Trophoblast cell (in vitro differentiated cells and primary cell): ENCODE measurements at regions not wholly inside any gene's neighbourhood (a gene's known extent, or its start where the extent isn't known, plus 50 kb on each side); places are given as distances from the start of the nearest gene placed in this dataset.

Experiments used
- DNase-seq, 2 donors: peaks; one replicate each; pipeline ENCODE4 v3.0.0-alpha.2; 2016
- H2AFZ ChIP-seq: 2 replicates; pipeline ENCODE4 v1.6.1; 2013; ENCODE audit warnings: low read length, moderate library complexity, mild to moderate bottlenecking; ENCODE audit not compliant: insufficient read depth, poor library complexity
- H2AK5ac ChIP-seq: 2 replicates; pipeline ENCODE4 v1.6.1; 2013; ENCODE audit warnings: mild to moderate bottlenecking, low read length
- H2BK120ac ChIP-seq: 2 replicates; pipeline ENCODE4 v1.6.1; 2013; ENCODE audit warnings: low read length, mild to moderate bottlenecking, moderate library complexity; ENCODE audit not compliant: insufficient read depth, poor library complexity
- H2BK12ac ChIP-seq: 2 replicates; pipeline ENCODE4 v1.6.1; 2013; ENCODE audit warnings: mild to moderate bottlenecking, low read length, moderate library complexity
- H2BK5ac ChIP-seq: 2 replicates; pipeline ENCODE4 v1.6.1; 2013; ENCODE audit warnings: low read length, low read depth, moderate library complexity, mild to moderate bottlenecking; ENCODE audit not compliant: poor library complexity
- H3K14ac ChIP-seq: 2 replicates; pipeline ENCODE4 v1.6.1; 2013; ENCODE audit warnings: mild to moderate bottlenecking, low read length
- H3K18ac ChIP-seq: 2 replicates; pipeline ENCODE4 v1.6.1; 2013; ENCODE audit warnings: mild to moderate bottlenecking, low read length
- H3K23ac ChIP-seq: 2 replicates; pipeline ENCODE4 v1.6.1; 2013; ENCODE audit warnings: low read length
- H3K27ac ChIP-seq: 2 replicates; pipeline ENCODE4 v1.5.1; 2013; ENCODE audit warnings: low read depth, mild to moderate bottlenecking, inconsistent platforms, low read length, moderate library complexity
- H3K27me3 ChIP-seq: 2 replicates; pipeline ENCODE4 v1.6.1; 2013; ENCODE audit warnings: inconsistent platforms, mild to moderate bottlenecking, low read length, moderate library complexity; ENCODE audit not compliant: insufficient read depth
- H3K36me3 ChIP-seq, 2 experiments: 1 replicate in 1 of 2; 2 replicates in 1 of 2; pipeline ENCODE4 v1.6.1; 2013; ENCODE audit warnings: low read length in 2 of 2, mild to moderate bottlenecking in 2 of 2, moderate library complexity in 1 of 2; ENCODE audit not compliant: insufficient read depth in 2 of 2, control insufficient read depth in 1 of 2
- H3K4ac ChIP-seq: 2 replicates; pipeline ENCODE4 v1.6.1; 2013; ENCODE audit warnings: low read depth, mild to moderate bottlenecking, low read length, moderate library complexity
- H3K4me1 ChIP-seq, 2 experiments: 1 replicate in 1 of 2; 2 replicates in 1 of 2; pipeline ENCODE4 v1.6.1; 2013; ENCODE audit warnings: low read length in 2 of 2, mild to moderate bottlenecking in 2 of 2, moderate library complexity in 1 of 2; ENCODE audit not compliant: insufficient read depth in 2 of 2, control insufficient read depth in 1 of 2
- H3K4me2 ChIP-seq: 2 replicates; pipeline ENCODE4 v1.6.1; 2013; ENCODE audit warnings: inconsistent platforms, mild to moderate bottlenecking, low read length, moderate library complexity
- H3K4me3 ChIP-seq: 2 replicates; pipeline ENCODE4 v1.5.1; 2013; ENCODE audit warnings: mild to moderate bottlenecking, low read depth, low read length, inconsistent platforms
- H3K79me1 ChIP-seq: one replicate; pipeline ENCODE4 v1.6.1; 2013; ENCODE audit warnings: low read length
- H3K79me2 ChIP-seq: 2 replicates; pipeline ENCODE4 v1.6.1; 2013; ENCODE audit warnings: low read length, mild to moderate bottlenecking; ENCODE audit not compliant: control insufficient read depth, insufficient read depth, poor library complexity
- H3K9ac ChIP-seq: 2 replicates; pipeline ENCODE4 v1.6.1; 2013; ENCODE audit warnings: mild to moderate bottlenecking, low read length
- H3K9me3 ChIP-seq: 2 replicates; pipeline ENCODE4 v1.6.1; 2013; ENCODE audit warnings: low read depth, mild to moderate bottlenecking, control low read depth, inconsistent platforms, low read length; ENCODE audit not compliant: insufficient read depth
- H4K12ac ChIP-seq: 2 replicates; pipeline ENCODE4 v1.6.1; 2013; ENCODE audit warnings: low read depth, mild to moderate bottlenecking, low read length, moderate library complexity
- H4K8ac ChIP-seq: 2 replicates; pipeline ENCODE4 v1.6.1; 2013; ENCODE audit warnings: low read depth, mild to moderate bottlenecking, low read length, moderate library complexity
- H4K91ac ChIP-seq: one replicate; pipeline ENCODE4 v1.6.1; 2013; ENCODE audit warnings: low read depth, mild to moderate bottlenecking, low read length, moderate library complexity
- WGBS: extraction: QIAGEN DNeasy Blood & Tissue Kit; methylation state at CpG from one replicate; pipeline ENCODE4 v1.1.7; 2013; ENCODE audit warnings: missing lambda C conversion rate; ENCODE audit not compliant: insufficient read length, insufficient coverage; ENCODE audit errors: extremely low coverage; 5-methylcytosine and 5-hydroxymethylcytosine counted together

DNA sequence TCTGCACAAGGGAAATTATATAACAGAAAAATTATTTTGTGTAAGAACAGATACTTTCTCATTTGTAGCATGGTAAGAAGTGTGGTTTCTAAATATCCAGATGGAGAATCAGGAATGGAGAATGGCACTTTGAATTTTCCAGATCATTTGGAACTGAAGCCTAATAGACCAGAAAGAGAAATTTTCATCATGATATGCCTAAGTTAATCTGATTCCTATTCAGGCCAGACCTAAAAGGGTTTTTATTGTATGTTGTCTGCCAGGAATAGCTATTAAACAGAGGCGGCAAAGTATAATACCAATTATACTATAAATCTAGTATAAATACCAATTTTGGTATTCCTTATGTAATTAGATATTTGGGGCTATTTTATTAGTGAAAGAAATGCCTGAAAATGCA is 382.7 kb upstream of the FAR2 start:
- Histone ChIP-seq H2BK120ac (no peak overlapping the region), H3K4me1 (no peaks in the 10 kb centered on the region), H3K27me3 (no peaks in the 10 kb centered on the region), H3K9ac (no peak overlapping the region), H3K79me1 (no peaks in the 10 kb centered on the region), H3K18ac (no peak overlapping the region), H3K36me3 (no peaks in the 10 kb centered on the region), H3K27ac (no peak overlapping the region), H2AK5ac (no peak overlapping the region), H2BK5ac (no peak overlapping the region), H3K14ac (no peak overlapping the region), H3K4me2 (no peak overlapping the region), H2BK12ac (no peak overlapping the region), H3K23ac (no peak overlapping the region), H2AFZ (no peak overlapping the region), H4K91ac (no peak overlapping the region), H4K12ac (no peak overlapping the region), H3K79me2 (no peaks in the 10 kb centered on the region), H3K4me3 (no peak overlapping the region), H4K8ac (no peak overlapping the region), H3K4ac (no peak overlapping the region), H3K9me3 (no peaks in the 10 kb centered on the region)
- no peak for DNase-seq
- no CpG with 5 or more reads among the region's 1 CpG for WGBS

DNA sequence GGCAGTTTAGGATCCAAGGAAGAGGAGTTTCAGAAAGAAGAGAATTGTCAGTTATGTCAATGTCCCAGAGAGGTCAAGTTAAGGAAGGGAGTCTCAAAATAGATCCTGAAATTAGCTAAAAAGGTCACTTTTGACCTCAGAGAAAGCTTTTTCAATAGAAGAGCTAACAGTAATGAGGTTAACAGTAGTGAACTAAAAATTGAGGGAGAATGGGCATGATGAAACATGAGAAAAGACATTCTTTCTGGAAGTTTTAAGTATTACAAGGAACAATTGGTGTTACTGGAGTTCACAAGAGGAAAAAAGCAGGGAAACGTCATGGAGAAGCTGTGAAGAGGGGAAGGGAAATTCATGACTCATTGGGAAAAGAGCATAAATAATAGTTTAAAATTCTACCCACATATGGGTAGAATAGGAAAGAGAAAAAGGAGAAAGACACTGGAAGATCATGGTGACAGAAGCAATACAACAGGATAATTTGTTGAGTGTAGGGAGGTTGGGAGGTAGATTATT is 381.2 kb upstream of the FAR2 start:
- no peaks in the 10 kb centered on the region for H3K9me3 ChIP-seq
- no peak overlapping the region for H2AK5ac ChIP-seq
- H3K36me3 ChIP-seq, result no peaks in the 10 kb centered on the region
- H3K4me3 ChIP-seq, result no peak overlapping the region
- H3K79me1 ChIP-seq, result no peaks in the 10 kb centered on the region
- no peak overlapping the region for H2BK5ac ChIP-seq
- H2BK120ac ChIP-seq, result no peak overlapping the region
- H4K12ac ChIP-seq, result no peak overlapping the region
- no peak overlapping the region for H3K4ac ChIP-seq
- H3K27ac ChIP-seq, result no peak overlapping the region
- no peak overlapping the region for H2BK12ac ChIP-seq
- H3K14ac ChIP-seq, result no peak overlapping the region
- no peaks in the 10 kb centered on the region for H3K27me3 ChIP-seq
- no CpG with 5 or more reads among the region's 1 CpG for WGBS
- H4K91ac ChIP-seq, result no peak overlapping the region
- no peak overlapping the region for H2AFZ ChIP-seq
- no peaks in the 10 kb centered on the region for H3K4me1 ChIP-seq
- H3K9ac ChIP-seq, result no peak overlapping the region
- H3K18ac ChIP-seq, result no peak overlapping the region
- DNase-seq, result no peak
- H3K4me2 ChIP-seq, result no peak overlapping the region
- no peak overlapping the region for H4K8ac ChIP-seq
- no peak overlapping the region for H3K23ac ChIP-seq
- no peaks in the 10 kb centered on the region for H3K79me2 ChIP-seq

DNA sequence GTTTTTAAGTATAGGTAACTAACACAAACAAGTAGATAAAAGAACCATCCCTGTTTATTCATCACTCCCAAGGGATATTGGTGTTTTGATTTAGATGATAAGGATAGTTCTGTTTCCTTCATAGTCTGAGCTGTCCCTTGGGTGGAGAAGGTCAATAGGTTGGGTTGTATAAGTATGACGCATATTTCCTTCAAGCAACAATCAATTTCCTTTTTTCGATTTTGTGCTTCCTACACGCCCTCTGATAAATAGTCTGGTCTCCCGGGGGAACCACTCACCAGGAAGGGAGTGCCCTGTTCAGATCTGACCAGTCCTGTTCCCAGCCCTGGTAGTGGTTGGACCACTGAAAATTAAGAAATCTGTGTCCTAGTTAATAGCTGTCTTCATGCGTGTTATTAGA is 378.8 kb upstream of the FAR2 start:
- Histone ChIP-seq H3K4me2 (no peak overlapping the region), H3K9ac (no peak overlapping the region), H4K91ac (no peak overlapping the region), H3K36me3 (no peaks in the 10 kb centered on the region), H3K27ac (no peak overlapping the region), H3K27me3 (no peaks in the 10 kb centered on the region), H3K4me3 (no peak overlapping the region), H3K23ac (no peak overlapping the region), H3K18ac (no peak overlapping the region), H3K4me1 (no peaks in the 10 kb centered on the region), H3K4ac (no peak overlapping the region), H4K12ac (no peak overlapping the region), H3K9me3 (no peaks in the 10 kb centered on the region), H2BK120ac (no peak overlapping the region), H3K79me1 (no peaks in the 10 kb centered on the region), H2AK5ac (no peak overlapping the region), H2BK5ac (no peak overlapping the region), H4K8ac (no peak overlapping the region), H2AFZ (no peak overlapping the region), H3K14ac (no peak overlapping the region), H3K79me2 (no peaks in the 10 kb centered on the region), H2BK12ac (no peak overlapping the region)
- DNase-seq, result no peak
- WGBS, result no CpG with 5 or more reads among the region's 5 CpGs

DNA sequence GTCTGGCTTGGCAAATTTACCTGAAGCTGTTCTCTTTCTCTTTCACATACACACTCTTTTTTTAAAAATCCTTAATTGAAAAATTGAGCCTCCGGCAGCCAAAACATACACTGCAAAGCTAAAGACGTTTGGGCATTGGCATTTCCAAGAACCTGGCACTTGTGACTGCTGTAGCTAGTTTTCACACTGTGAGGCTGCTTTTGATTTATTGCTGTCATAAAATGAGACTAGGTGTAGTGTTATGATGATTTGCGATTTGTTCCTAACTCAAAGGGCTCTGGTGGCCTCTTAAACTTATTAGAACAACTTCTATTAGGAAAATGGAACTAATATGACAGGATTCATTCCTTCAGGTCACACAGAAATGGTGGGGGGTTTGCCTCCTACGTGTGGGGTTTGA is 377.1 kb upstream of the FAR2 start:
- Histone ChIP-seq H3K23ac (no peak overlapping the region), H2BK12ac (no peak overlapping the region), H3K18ac (no peak overlapping the region), H3K14ac (no peak overlapping the region), H3K4me2 (no peak overlapping the region), H2BK120ac (no peak overlapping the region), H3K9me3 (no peaks in the 10 kb centered on the region), H2BK5ac (no peak overlapping the region), H3K4me1 (no peaks in the 10 kb centered on the region), H3K36me3 (no peaks in the 10 kb centered on the region), H3K79me1 (no peaks in the 10 kb centered on the region), H2AK5ac (no peak overlapping the region), H3K79me2 (no peaks in the 10 kb centered on the region), H2AFZ (no peak overlapping the region), H3K27me3 (no peaks in the 10 kb centered on the region), H4K12ac (no peak overlapping the region), H3K4me3 (no peak overlapping the region), H3K27ac (no peak overlapping the region), H3K9ac (no peak overlapping the region), H4K91ac (no peak overlapping the region), H3K4ac (no peak overlapping the region), H4K8ac (no peak overlapping the region)
- no peak for DNase-seq
- no CpG with 5 or more reads among the region's 4 CpGs for WGBS
